Endothelial cell of umbilical vein (primary cell): ENCODE measurements at regions not wholly inside any gene's neighbourhood (a gene's known extent, or its start where the extent isn't known, plus 50 kb on each side); places are given as distances from the start of the nearest gene placed in this dataset.

Source experiments
- BruUV-seq: library from RNA; stranded (reverse); fragments of 400-500 nt; replicated peaks from 2 replicates; lab custom pipeline; 2021; lab: Mats Ljungman, UMichigan
- CTCF ChIA-PET: fragments of 300-600, 350-600 bp; sonication (Branson Sonifier 250); formaldehyde crosslinking; loops from one replicate; lab custom pipeline; 2021; ENCODE audit warnings: antibody characterized with exemption, inconsistent platforms; lab: Charles Lee
- POLR2A ChIA-PET: fragments of 300-600, 350-600 bp; sonication (Branson Sonifier 250); formaldehyde crosslinking; loops from one replicate; lab custom pipeline; 2021; ENCODE audit warnings: antibody characterized with exemption, inconsistent platforms; lab: Charles Lee
- DNase-seq: peaks from one replicate; pipeline ENCODE4 v3.0.0-alpha.2; 2011; ENCODE audit warnings: low read depth, low spot score
- FAIRE-seq: peaks from 2 replicates; lab custom pipeline; 2011; peaks lifted over from hg19 to GRCh38; lab: Jason Lieb, UNC
- H2AFZ ChIP-seq: 2 replicates; pipeline ENCODE4 v1.6.0; 2012; ENCODE audit warnings: low read depth, low read length, control low read depth, inconsistent platforms
- H3K27ac ChIP-seq: 2 replicates; pipeline ENCODE4 v1.5.1; 2011; ENCODE audit warnings: low read depth, mild to moderate bottlenecking, control low read depth, low read length, moderate library complexity; ENCODE audit not compliant: insufficient read depth
- H3K27me3 ChIP-seq, 2 experiments: 2 replicates each; pipeline versions ENCODE4 v1.6.0 to v1.6.1; 2011; ENCODE audit warnings: low read length in 2 of 2, mixed read lengths in 1 of 2; ENCODE audit not compliant: control insufficient read depth in 2 of 2, insufficient read depth in 2 of 2
- H3K36me3 ChIP-seq, 2 experiments: 2 replicates in 1 of 2; 3 replicates in 1 of 2; pipeline ENCODE4 v1.5.1; 2011; ENCODE audit warnings: low read length in 2 of 2, mild to moderate bottlenecking in 1 of 2, moderate library complexity in 1 of 2; ENCODE audit not compliant: control insufficient read depth in 2 of 2, insufficient read depth in 2 of 2; ENCODE audit errors: extremely low read depth in 1 of 2
- H3K4me1 ChIP-seq: 3 replicates; pipeline ENCODE4 v1.5.1; 2011; ENCODE audit warnings: mild to moderate bottlenecking, low read length; ENCODE audit not compliant: control insufficient read depth, insufficient read depth; ENCODE audit errors: extremely low read depth
- H3K4me2 ChIP-seq: 2 replicates; pipeline ENCODE4 v1.6.1; 2011; ENCODE audit warnings: low read length, control low read depth, mixed read lengths; ENCODE audit not compliant: insufficient read depth
- H3K4me3 ChIP-seq, 3 experiments: fragments of 200-600 bp in 1 of 3; sonication (generic), shearing (Covaris generic) in 1 of 3; replicated peaks in 1 of 3; 2 replicates each; pipeline ENCODE4 v1.5.1; 2011 to 2016; ENCODE audit warnings: control low read depth in 3 of 3, low read length in 3 of 3, mild to moderate bottlenecking in 2 of 3, inconsistent platforms in 1 of 3, low read depth in 1 of 3, moderate library complexity in 1 of 3; ENCODE audit not compliant: insufficient read depth in 1 of 3
- H3K79me2 ChIP-seq: 2 replicates; pipeline ENCODE4 v1.6.0; 2012; ENCODE audit warnings: low read length, inconsistent platforms; ENCODE audit not compliant: control insufficient read depth, insufficient read depth
- H3K9ac ChIP-seq: replicated peaks from 2 replicates; pipeline ENCODE3; 2011; ENCODE audit warnings: low read length, control low read depth; ENCODE audit not compliant: insufficient read depth; ENCODE audit errors: extremely low read depth
- H3K9me1 ChIP-seq: replicated peaks from 3 replicates; pipeline ENCODE4 v1.6.0; 2011; ENCODE audit warnings: mild to moderate bottlenecking, low read length; ENCODE audit not compliant: control insufficient read depth, insufficient read depth; ENCODE audit errors: extremely low read depth
- H3K9me3 ChIP-seq: replicated peaks from 2 replicates; pipeline ENCODE4 v1.5.1; 2012; ENCODE audit warnings: low read length, inconsistent platforms; ENCODE audit not compliant: control insufficient read depth, insufficient read depth
- H4K20me1 ChIP-seq: replicated peaks from 2 replicates; pipeline ENCODE3; 2011; ENCODE audit warnings: mild to moderate bottlenecking, low read length; ENCODE audit not compliant: control insufficient read depth, insufficient read depth; ENCODE audit errors: extremely low read depth
- CTCF ChIP-seq, 2 donors: IDR thresholded peaks; 1 replicate in 1 of 2; 2 replicates in 1 of 2; pipeline ENCODE4 v1.5.1; 2011; ENCODE audit warnings: low read length in 2 of 2, mild to moderate bottlenecking in 2 of 2, moderate library complexity in 2 of 2, control low read depth in 1 of 2, inconsistent platforms in 1 of 2, low read depth in 1 of 2; ENCODE audit not compliant: insufficient read depth in 1 of 2; ENCODE audit errors: extremely low read depth in 1 of 2
- EZH2 ChIP-seq: IDR thresholded peaks from 2 replicates; pipeline ENCODE4 v1.6.1; 2012; ENCODE audit warnings: borderline replicate concordance, low read depth, mild to moderate bottlenecking, moderate library complexity, low read length, inconsistent platforms; ENCODE audit not compliant: severe bottlenecking
- FOS ChIP-seq: IDR thresholded peaks from 2 replicates; pipeline ENCODE4 v1.6.1; 2011; ENCODE audit warnings: mild to moderate bottlenecking, low read length, moderate library complexity, borderline replicate concordance; ENCODE audit not compliant: insufficient read depth
- GATA2 ChIP-seq: IDR thresholded peaks from 2 replicates; pipeline ENCODE4 v1.7.0; 2011; ENCODE audit warnings: low read depth, mild to moderate bottlenecking, moderate library complexity, mixed read lengths, low read length; ENCODE audit not compliant: insufficient read length, insufficient read depth
- JUN ChIP-seq: IDR thresholded peaks from 2 replicates; pipeline ENCODE4 v1.6.1; 2011; ENCODE audit warnings: borderline replicate concordance, low read depth; ENCODE audit not compliant: insufficient read length, insufficient read depth
- MYC ChIP-seq: IDR thresholded peaks from one replicate; pipeline ENCODE4 v1.6.1; 2011; ENCODE audit warnings: mild to moderate bottlenecking, low read depth, low read length
- POLR2A ChIP-seq: IDR thresholded peaks from 2 replicates; pipeline ENCODE4 v1.6.1; 2012; ENCODE audit warnings: low read depth, mild to moderate bottlenecking, control low read depth, low read length
- POLR2AphosphoS5 ChIP-seq: IDR thresholded peaks from 2 replicates; pipeline ENCODE4 v1.6.1; 2012; ENCODE audit warnings: low read depth, mild to moderate bottlenecking, control low read depth, low read length, moderate library complexity; ENCODE audit not compliant: insufficient read depth
- dilution Hi-C: fragments of 300-500 bp; cut with MboI; formaldehyde crosslinking; loops from one replicate; pipeline ENCODE4 v1.15.0; 2019; ENCODE audit warnings: low sequenced_read_pairs; ENCODE audit not compliant: extremely low pct_ligation_motif_present
- intact Hi-C: fragments of 100-400 bp; cut with micrococcal nuclease; formaldehyde crosslinking; loops from one replicate; pipeline ENCODE4 v1.10.0; 2022
- TF ChIP-seq, protein P1 (sequence below): IDR thresholded peaks from 2 replicates; pipeline ENCODE4 v1.6.1; 2011; ENCODE audit not compliant: insufficient read depth, insufficient read length

GRCh38 chr5:56366986-56367385, 133.9 kb upstream of the ANKRD55 start:
- no peak for TF ChIP-seq MYC
- no peak for TF ChIP-seq FOS
- no peak for TF ChIP-seq GATA2
- TF ChIP-seq, protein P1, sequence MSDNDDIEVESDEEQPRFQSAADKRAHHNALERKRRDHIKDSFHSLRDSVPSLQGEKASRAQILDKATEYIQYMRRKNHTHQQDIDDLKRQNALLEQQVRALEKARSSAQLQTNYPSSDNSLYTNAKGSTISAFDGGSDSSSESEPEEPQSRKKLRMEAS = no peak
- TF ChIP-seq POLR2A = no peak
- no peak for TF ChIP-seq EZH2
- no peak for TF ChIP-seq JUN
- no peak for TF ChIP-seq POLR2AphosphoS5
- TF ChIP-seq CTCF (IDR thresholded peaks at IDR 0.05; ENCODE audit: extremely low read depth in 1 of 2, insufficient read depth in 1 of 2, low read depth in 1 of 2, low read length in 2 of 2) = no peak
- no peaks in the 10 kb centered on the region for H3K27me3 ChIP-seq
- dilution Hi-C loops (no loop called here), intact Hi-C loops (no loop called here)
- no peaks in the 10 kb centered on the region for H3K9me1 ChIP-seq
- no peak for FAIRE-seq
- no TSS peak for BruUV-seq
- H2AFZ ChIP-seq = no peak overlapping the region
- DNase-seq = no peak
- no peaks in the 10 kb centered on the region for H3K79me2 ChIP-seq
- H4K20me1 ChIP-seq = no peaks in the 10 kb centered on the region
- H3K9ac ChIP-seq = no peak overlapping the region
- no peaks in the 10 kb centered on the region for H3K4me1 ChIP-seq
- no peak overlapping the region for H3K4me3 ChIP-seq
- POLR2A ChIA-PET = no interaction called here
- CTCF ChIA-PET = interaction anchor here (1.0 to 1.1 kb wide), 2 partner anchors 37 to 96 kb away, joined by 3 read pairs; no protein-coding TSS in a partner anchor
- no peaks in the 10 kb centered on the region for H3K36me3 ChIP-seq
- no peak overlapping the region for H3K4me2 ChIP-seq
- no peak overlapping the region for H3K27ac ChIP-seq
- no peaks in the 10 kb centered on the region for H3K9me3 ChIP-seq
